CD14-positive monocyte (primary cell): ENCODE measurements at regions not wholly inside any gene's neighbourhood (a gene's known extent, or its start where the extent isn't known, plus 50 kb on each side); places are given as distances from the start of the nearest gene placed in this dataset.

Source experiments
- DNase-seq, 3 donors: peaks; one replicate each; pipeline ENCODE4 v3.0.0-alpha.2; 2011 to 2022
- H2AFZ ChIP-seq: 2 replicates; pipeline ENCODE4 v1.6.0; 2012; ENCODE audit warnings: mild to moderate bottlenecking, low read depth, low read length, inconsistent platforms; ENCODE audit not compliant: insufficient read depth, poor library complexity, severe bottlenecking
- H3K27ac ChIP-seq, 2 donors: 1 replicate in 1 of 2; 2 replicates in 1 of 2; pipeline ENCODE4 v1.5.1; 2012 to 2013; ENCODE audit warnings: low read length in 2 of 2, control low read depth in 1 of 2, inconsistent platforms in 1 of 2, low read depth in 1 of 2, mild to moderate bottlenecking in 1 of 2
- H3K27me3 ChIP-seq, 2 donors: one replicate each; pipeline versions ENCODE4 v1.6.0 to v1.6.1; 2011 to 2013; ENCODE audit warnings: low read length in 2 of 2; ENCODE audit not compliant: control insufficient read depth in 2 of 2, insufficient read depth in 2 of 2
- H3K36me3 ChIP-seq, 2 donors: replicated peaks in 1 of 2; 1 replicate in 1 of 2; 2 replicates in 1 of 2; pipeline versions ENCODE4 v1.5.1 to v1.6.1; 2012 to 2013; ENCODE audit warnings: low read length in 2 of 2, control low read depth in 1 of 2, inconsistent platforms in 1 of 2, mild to moderate bottlenecking in 1 of 2; ENCODE audit not compliant: insufficient read depth in 2 of 2, control insufficient read depth in 1 of 2
- H3K4me1 ChIP-seq, 2 donors: 1 replicate in 1 of 2; 2 replicates in 1 of 2; pipeline versions ENCODE4 v1.5.1 to v1.6.1; 2012 to 2013; ENCODE audit warnings: low read length in 2 of 2, control low read depth in 1 of 2, inconsistent platforms in 1 of 2, mild to moderate bottlenecking in 1 of 2, moderate library complexity in 1 of 2; ENCODE audit not compliant: insufficient read depth in 2 of 2, control insufficient read depth in 1 of 2
- H3K4me2 ChIP-seq: replicated peaks from 2 replicates; pipeline ENCODE3; 2012; ENCODE audit warnings: low read length, moderate library complexity, mild to moderate bottlenecking; ENCODE audit not compliant: poor library complexity, severe bottlenecking; ENCODE audit errors: extremely low read depth
- H3K4me3 ChIP-seq, 3 experiments: fragments of 200-600 bp in 1 of 3; sonication (generic) in 1 of 3; replicated peaks in 1 of 3; 1 replicate in 2 of 3; 2 replicates in 1 of 3; pipeline ENCODE4 v1.5.1; 2011 to 2013; ENCODE audit warnings: low read length in 3 of 3, mild to moderate bottlenecking in 3 of 3, control low read depth in 2 of 3, low read depth in 2 of 3, inconsistent platforms in 1 of 3, moderate library complexity in 1 of 3
- H3K79me2 ChIP-seq: 2 replicates; pipeline ENCODE4 v1.6.0; 2012; ENCODE audit warnings: mild to moderate bottlenecking, control low read depth, inconsistent platforms, low read length, moderate library complexity; ENCODE audit not compliant: insufficient read depth
- H3K9ac ChIP-seq: 2 replicates; pipeline ENCODE4 v1.6.0; 2017; ENCODE audit warnings: low read length, mild to moderate bottlenecking; ENCODE audit not compliant: insufficient read depth, poor library complexity, severe bottlenecking
- H3K9me3 ChIP-seq, 2 donors: replicated peaks in 1 of 2; 1 replicate in 1 of 2; 2 replicates in 1 of 2; pipeline versions ENCODE4 v1.5.1 to v1.6.1; 2012 to 2013; ENCODE audit warnings: low read length in 2 of 2, control low read depth in 1 of 2; ENCODE audit not compliant: control insufficient read depth in 1 of 2, insufficient read depth in 1 of 2
- H4K20me1 ChIP-seq: 2 replicates; pipeline ENCODE4 v1.6.0; 2012; ENCODE audit warnings: mild to moderate bottlenecking, low read length, control low read depth, moderate library complexity; ENCODE audit not compliant: insufficient read depth
- H3K27ac Mint-ChIP-seq, 7 donors: one replicate each; pipeline ENCODE4 v1.8.0; 2020; ENCODE audit warnings: mild to moderate bottlenecking in 7 of 7, mixed read lengths in 7 of 7, moderate library complexity in 6 of 7, inconsistent platforms in 2 of 7
- H3K27me3 Mint-ChIP-seq, 3 donors: one replicate each; pipeline ENCODE4 v1.8.0; 2021 to 2022; ENCODE audit warnings: low read depth in 3 of 3, mild to moderate bottlenecking in 3 of 3, mixed read lengths in 3 of 3, moderate library complexity in 3 of 3, inconsistent platforms in 1 of 3
- H3K36me3 Mint-ChIP-seq, 2 donors: one replicate each; pipeline ENCODE4 v1.8.0; 2020; ENCODE audit warnings: mixed read lengths in 2 of 2, inconsistent platforms in 1 of 2, mild to moderate bottlenecking in 1 of 2
- H3K4me1 Mint-ChIP-seq: one replicate; pipeline ENCODE4 v1.8.0; 2020; ENCODE audit warnings: mild to moderate bottlenecking, mixed read lengths
- H3K4me3 Mint-ChIP-seq, 2 donors: one replicate each; pipeline ENCODE4 v1.8.0; 2020; ENCODE audit warnings: mild to moderate bottlenecking in 2 of 2, mixed read lengths in 2 of 2, moderate library complexity in 1 of 2
- H3K9me3 Mint-ChIP-seq, 7 donors: one replicate each; pipeline ENCODE4 v1.8.0; 2020 to 2022; ENCODE audit warnings: mixed read lengths in 7 of 7, mild to moderate bottlenecking in 6 of 7, moderate library complexity in 6 of 7, inconsistent platforms in 2 of 7
- CTCF ChIP-seq: fragments of 200-600 bp; IDR thresholded peaks from one replicate; pipeline ENCODE4 v1.8.0; 2022; ENCODE audit warnings: antibody characterized with exemption, mild to moderate bottlenecking
- whole genome bisulfite sequencing: methylation state at CpG from one replicate; pipeline ENCODE4 v1.1.5; 2013; ENCODE audit warnings: missing lambda C conversion rate; ENCODE audit not compliant: insufficient coverage; 5-methylcytosine and 5-hydroxymethylcytosine counted together
- intact Hi-C, 2 donors: fragments of 100-400 bp; cut with micrococcal nuclease; formaldehyde crosslinking; loops; one replicate each; pipeline versions ENCODE4 v1.15.0 to v1.15.1; 2023

DNA sequence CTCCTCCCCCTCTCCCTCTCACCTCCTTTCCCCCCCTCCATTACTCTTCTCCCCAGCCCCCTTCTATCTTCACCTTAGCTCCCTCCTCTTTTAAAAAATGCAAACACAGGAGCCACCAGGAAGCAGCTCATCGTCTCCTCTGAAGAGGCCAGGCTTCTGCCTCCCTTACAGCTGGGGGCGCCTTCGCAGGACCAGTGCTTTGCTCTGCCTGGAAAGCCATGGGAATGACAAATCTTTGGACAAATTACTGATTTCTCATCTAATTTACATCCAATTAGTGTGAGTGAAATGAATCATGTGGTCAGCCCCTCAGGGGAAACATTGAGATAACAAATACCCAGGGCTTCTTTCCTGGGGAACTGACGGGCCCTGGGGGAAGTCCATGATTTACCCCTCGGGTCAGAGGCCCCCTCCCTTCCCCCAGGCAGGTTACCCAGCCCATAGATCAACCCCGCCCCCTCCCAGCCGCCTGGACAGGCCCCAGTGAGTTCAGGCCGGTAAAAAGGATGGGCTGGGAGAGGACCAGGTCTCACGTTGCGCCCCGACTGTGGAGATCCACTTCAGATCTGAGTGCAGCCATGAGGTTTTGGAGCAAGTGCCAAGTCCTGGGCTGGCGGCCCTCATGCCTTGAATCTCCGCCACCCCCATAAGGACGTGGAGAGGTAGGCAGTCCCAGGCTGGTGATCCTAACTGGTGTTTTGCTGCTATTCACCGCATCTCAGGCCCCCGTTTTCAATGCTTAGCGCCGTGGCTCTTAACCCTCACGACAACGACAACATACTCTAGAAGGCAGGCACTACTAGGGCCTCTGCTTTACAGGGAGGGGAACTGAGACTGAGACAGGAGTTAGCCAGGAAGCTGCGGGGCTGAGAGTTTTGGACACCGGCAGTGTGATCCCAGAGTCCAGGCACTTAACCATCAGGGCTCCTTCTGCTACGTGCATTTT lies 300.8 kb downstream of the RRAGC start:
- Mint-ChIP-seq H3K27me3 (peaks cover 2 to 17% (median 12%) of the 10 kb centered on the region in 3 donors), H3K36me3 (no peaks in the 10 kb centered on the region), H3K4me1 (peaks cover 18% of the 10 kb centered on the region), H3K9me3 (peaks cover 0 to 1% (median 0%) of the 10 kb centered on the region in 7 donors), H3K27ac (peak overlapping the region in 1 of 7 donors; percentile 30), H3K4me3 (peak overlapping the region; percentile 80 to 94)
- Histone ChIP-seq H3K4me2 (peak overlapping the region; percentile 71), H3K27ac (no peak overlapping the region), H3K9ac (no peak overlapping the region), H3K36me3 (no peaks in the 10 kb centered on the region), H3K27me3 (no peaks in the 10 kb centered on the region), H2AFZ (peak overlapping the region; percentile 65), H4K20me1 (no peaks in the 10 kb centered on the region), H3K9me3 (no peaks in the 10 kb centered on the region), H3K79me2 (no peaks in the 10 kb centered on the region), H3K4me3 (peak overlapping the region; percentile 31 to 68 (median 35)), H3K4me1 (peaks cover 11 to 15% of the 10 kb centered on the region in 2 donors)
- TF ChIP-seq CTCF, result no peak
- intact Hi-C loops, result no loop called here
- 54% methylated on average over 11 of the region's 23 CpGs for WGBS
- no peak for DNase-seq

GRCh38 chr1:38558055-38558454 lies 301.5 kb downstream of the RRAGC start:
- Histone ChIP-seq H3K79me2 (no peaks in the 10 kb centered on the region), H3K36me3 (no peaks in the 10 kb centered on the region), H3K27ac (no peak overlapping the region), H3K9me3 (no peaks in the 10 kb centered on the region), H4K20me1 (no peaks in the 10 kb centered on the region), H3K27me3 (no peaks in the 10 kb centered on the region), H3K4me3 (no peak overlapping the region), H3K9ac (no peak overlapping the region), H3K4me2 (no peak overlapping the region), H2AFZ (no peak overlapping the region), H3K4me1 (peaks cover 11 to 15% of the 10 kb centered on the region in 2 donors)
- TF ChIP-seq CTCF, result no peak
- Mint-ChIP-seq H3K27me3 (peaks cover 2 to 13% (median 12%) of the 10 kb centered on the region in 3 donors), H3K27ac (no peak overlapping the region), H3K36me3 (no peaks in the 10 kb centered on the region), H3K4me3 (no peak overlapping the region), H3K4me1 (peaks cover 18% of the 10 kb centered on the region), H3K9me3 (peaks cover 0 to 1% (median 0%) of the 10 kb centered on the region in 7 donors)
- 100% methylated on average over 2 of the region's 8 CpGs for WGBS
- no peak for DNase-seq
- intact Hi-C loops, result no loop called here
